ENCODE measurements at regions not wholly inside any gene's neighbourhood (a gene's known extent, or its start where the extent isn't known, plus 50 kb on each side); places are given as distances from the start of the nearest gene placed in this dataset.
"Not testable (repeated sequence)": the region's sequence is repeated elsewhere in the genome, so short reads cannot be mapped to it uniquely, and the experiment has no call there.

DNA sequence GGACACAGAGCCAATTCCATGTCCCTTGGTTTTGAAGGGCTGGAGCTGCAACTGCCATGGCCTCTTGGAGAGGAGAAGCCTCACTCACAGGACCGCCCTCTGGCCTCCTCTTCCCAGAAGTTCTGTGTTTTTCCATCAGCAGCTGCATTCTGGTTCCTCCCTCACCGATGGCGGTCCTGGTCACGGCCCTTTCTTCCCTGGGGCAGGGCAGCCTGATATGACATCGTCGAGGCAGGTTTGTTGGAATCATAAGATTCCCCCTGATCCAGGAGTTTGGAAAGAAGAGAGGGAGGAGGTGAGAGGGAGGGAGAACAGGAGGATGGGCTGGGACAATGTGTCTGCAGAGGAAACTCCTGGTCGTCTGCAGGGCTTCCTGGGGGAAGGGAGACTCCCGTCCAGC is 82.7 kb upstream of the PDZD8 start:
- POLR2A ChIA-PET, result no interaction called here
- intact Hi-C loops (cut with micrococcal nuclease), result no loop called here
- DNase-seq (no peak), ATAC-seq (ENCODE audit: low read depth) (no peak)
- Mint-ChIP-seq H3K4me3 (no peak overlapping the region), H3K4me1 (no peaks in the 10 kb centered on the region), H3K36me3 (ENCODE audit: low read depth) (no peaks in the 10 kb centered on the region), H3K27me3 (peaks cover 11% of the 10 kb centered on the region), H3K27ac (no peak overlapping the region), H3K9me3 (peaks cover 3% of the 10 kb centered on the region)
- TF ChIP-seq, protein P1, sequence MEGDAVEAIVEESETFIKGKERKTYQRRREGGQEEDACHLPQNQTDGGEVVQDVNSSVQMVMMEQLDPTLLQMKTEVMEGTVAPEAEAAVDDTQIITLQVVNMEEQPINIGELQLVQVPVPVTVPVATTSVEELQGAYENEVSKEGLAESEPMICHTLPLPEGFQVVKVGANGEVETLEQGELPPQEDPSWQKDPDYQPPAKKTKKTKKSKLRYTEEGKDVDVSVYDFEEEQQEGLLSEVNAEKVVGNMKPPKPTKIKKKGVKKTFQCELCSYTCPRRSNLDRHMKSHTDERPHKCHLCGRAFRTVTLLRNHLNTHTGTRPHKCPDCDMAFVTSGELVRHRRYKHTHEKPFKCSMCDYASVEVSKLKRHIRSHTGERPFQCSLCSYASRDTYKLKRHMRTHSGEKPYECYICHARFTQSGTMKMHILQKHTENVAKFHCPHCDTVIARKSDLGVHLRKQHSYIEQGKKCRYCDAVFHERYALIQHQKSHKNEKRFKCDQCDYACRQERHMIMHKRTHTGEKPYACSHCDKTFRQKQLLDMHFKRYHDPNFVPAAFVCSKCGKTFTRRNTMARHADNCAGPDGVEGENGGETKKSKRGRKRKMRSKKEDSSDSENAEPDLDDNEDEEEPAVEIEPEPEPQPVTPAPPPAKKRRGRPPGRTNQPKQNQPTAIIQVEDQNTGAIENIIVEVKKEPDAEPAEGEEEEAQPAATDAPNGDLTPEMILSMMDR (IDR thresholded peaks at IDR 0.05), result no peak
- CTCF ChIA-PET, result interaction anchor here (1.0 kb wide), 1 partner anchor 38 kb away, joined by 3 read pairs; no protein-coding TSS in a partner anchor

DNA sequence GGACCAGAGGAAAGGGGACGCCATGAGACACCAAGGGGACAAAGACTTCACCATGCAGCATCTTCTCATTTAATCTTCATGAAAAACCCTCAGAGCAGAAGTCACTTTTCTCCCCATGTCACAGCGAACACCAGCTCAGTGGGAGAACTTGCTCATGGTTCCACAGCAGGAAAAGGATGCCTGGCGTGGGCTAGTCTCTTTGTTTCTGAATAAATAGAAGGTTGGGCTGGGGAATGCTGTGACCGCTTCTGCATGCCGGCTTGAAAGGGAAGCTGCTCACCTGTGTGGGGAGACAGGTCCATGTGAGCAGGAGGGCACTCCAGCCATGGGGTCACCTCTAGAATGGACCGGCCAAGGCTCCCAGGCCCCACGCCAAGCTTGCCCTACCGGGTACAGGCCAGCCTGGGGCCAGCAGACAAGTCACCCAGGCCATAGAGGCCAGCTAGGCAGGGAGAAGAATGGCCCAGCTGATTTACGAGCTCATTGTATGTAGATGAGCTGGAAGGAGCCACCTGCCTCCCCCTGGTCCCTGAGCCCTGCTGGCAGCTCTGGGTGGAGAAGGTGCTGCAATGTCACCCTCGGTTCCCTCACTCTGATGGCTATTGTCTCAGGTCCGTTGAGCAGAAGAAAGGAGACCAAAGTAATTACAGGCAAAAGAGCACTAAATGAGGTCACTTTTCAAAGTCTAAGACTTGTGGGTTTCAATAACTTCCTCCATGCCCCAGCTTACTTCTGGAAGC is 82.0 kb upstream of the PDZD8 start:
- CTCF ChIA-PET, result no interaction called here

DNA sequence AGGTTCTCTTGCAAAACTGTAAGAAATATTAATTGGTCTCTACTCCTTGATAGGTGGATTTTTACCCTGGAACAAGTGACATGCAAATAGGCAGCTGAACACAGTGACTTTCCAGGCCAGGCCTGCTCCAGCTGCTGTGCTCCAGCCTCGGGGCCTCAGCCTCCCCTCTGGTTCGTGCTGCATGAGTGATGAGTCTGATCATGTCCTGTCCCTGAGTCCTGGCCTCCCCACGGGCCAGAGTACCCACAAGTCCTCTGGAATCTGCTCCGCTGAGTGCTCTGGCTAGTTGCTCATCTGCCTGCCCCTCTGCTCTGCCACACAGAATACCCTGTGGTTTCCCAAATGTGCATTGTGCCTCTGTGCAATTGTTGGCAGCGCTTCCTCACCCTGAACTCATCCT is 80.1 kb upstream of the PDZD8 start:
- Mint-ChIP-seq H3K4me1 (no peaks in the 10 kb centered on the region), H3K9me3 (peaks cover 5% of the 10 kb centered on the region), H3K36me3 (ENCODE audit: low read depth) (no peaks in the 10 kb centered on the region), H3K27ac (no peak overlapping the region), H3K4me3 (no peak overlapping the region), H3K27me3 (peaks cover 11% of the 10 kb centered on the region)
- CTCF ChIA-PET, result interaction anchor here (0.6 kb wide), 1 partner anchor 9 kb away, joined by 3 read pairs; no protein-coding TSS in a partner anchor
- ATAC-seq (ENCODE audit: low read depth), result no peak
- DNase-seq, result no peak
- POLR2A ChIA-PET, result no interaction called here
- TF ChIP-seq, protein P1 (IDR thresholded peaks at IDR 0.05), result no peak
- intact Hi-C loops (cut with micrococcal nuclease), result no loop called here

More for the DNA sequence above, 82.0 kb upstream of the PDZD8 start:
- Mint-ChIP-seq H3K27me3 (peaks cover 11% of the 10 kb centered on the region), H3K27ac (no peak overlapping the region), H3K9me3 (peaks cover 5% of the 10 kb centered on the region), H3K36me3 (ENCODE audit: low read depth) (no peaks in the 10 kb centered on the region), H3K4me3 (no peak overlapping the region), H3K4me1 (no peaks in the 10 kb centered on the region)
- ATAC-seq (ENCODE audit: low read depth), result no peak
- TF ChIP-seq, protein P1 (IDR thresholded peaks at IDR 0.05), result no peak
- no peak for DNase-seq
- intact Hi-C loops (cut with micrococcal nuclease), result no loop called here
- POLR2A ChIA-PET, result no interaction called here

DNA sequence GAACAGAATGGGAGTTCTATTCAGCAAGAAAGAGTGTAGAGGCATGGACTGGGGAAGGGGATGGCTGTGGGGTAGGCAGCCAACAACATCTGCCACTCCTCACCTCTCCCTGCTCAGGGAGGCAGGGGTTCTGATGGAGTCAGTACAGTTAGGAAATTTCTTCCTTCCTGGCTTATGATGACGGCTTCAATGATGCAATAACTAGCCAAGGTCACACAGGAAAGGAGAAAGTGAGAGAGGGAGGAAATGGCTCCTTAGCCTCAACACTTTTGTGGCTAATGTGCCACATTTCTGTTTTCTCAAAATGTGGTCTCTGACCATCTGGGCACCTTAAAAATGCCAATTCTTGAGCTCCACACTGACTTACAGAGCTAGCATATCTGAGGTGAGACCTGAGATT is 79.3 kb upstream of the PDZD8 start:
- intact Hi-C loops (cut with micrococcal nuclease), result no loop called here
- Mint-ChIP-seq H3K27ac (no peak overlapping the region), H3K4me3 (no peak overlapping the region), H3K36me3 (ENCODE audit: low read depth) (no peaks in the 10 kb centered on the region), H3K27me3 (peaks cover 11% of the 10 kb centered on the region), H3K9me3 (peaks cover 5% of the 10 kb centered on the region), H3K4me1 (no peaks in the 10 kb centered on the region)
- POLR2A ChIA-PET, result no interaction called here
- no peak for ATAC-seq (ENCODE audit: low read depth)
- CTCF ChIA-PET, result interaction anchor here (0.6 kb wide), 1 partner anchor 9 kb away, joined by 3 read pairs; no protein-coding TSS in a partner anchor
- no peak for DNase-seq
- TF ChIP-seq, protein P1 (IDR thresholded peaks at IDR 0.05), result no peak

DNA sequence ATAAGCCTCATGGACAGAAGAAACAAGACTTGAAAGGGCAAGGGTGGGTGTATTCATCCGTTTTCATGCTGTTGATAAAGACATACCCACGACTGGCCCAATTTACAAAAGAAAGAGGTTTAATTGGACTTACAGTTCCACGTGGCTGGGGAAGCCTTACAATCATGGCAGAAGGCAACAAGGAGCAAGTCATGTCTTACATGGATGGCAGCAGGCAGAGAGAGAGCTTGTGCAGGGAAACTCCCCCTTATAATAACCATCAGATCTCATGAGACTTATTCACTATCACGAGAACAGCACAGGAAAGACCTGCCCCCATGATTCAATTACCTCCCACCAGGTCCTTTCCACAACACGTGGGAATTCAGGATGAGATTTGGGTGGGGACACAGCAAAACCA is 78.2 kb upstream of the PDZD8 start:
- H3K4me1 Mint-ChIP-seq; H3K9me3 Mint-ChIP-seq; H3K27me3 Mint-ChIP-seq; ATAC-seq (ENCODE audit: low read depth); DNase-seq; H3K36me3 Mint-ChIP-seq (ENCODE audit: low read depth); H3K27ac Mint-ChIP-seq; POLR2A ChIA-PET; H3K4me3 Mint-ChIP-seq; intact Hi-C loops (cut with micrococcal nuclease): not testable (repeated sequence)
- CTCF ChIA-PET, result interaction anchor here (1.0 kb wide), 1 partner anchor 11 kb away, joined by 3 read pairs; no protein-coding TSS in a partner anchor

Data from activated B cell treated with CpG ODN at 0.5 μM for 24 hours (primary cell).